BE2C (cell line): ENCODE measurements at regions not wholly inside any gene's neighbourhood (a gene's known extent, or its start where the extent isn't known, plus 50 kb on each side); places are given as distances from the start of the nearest gene placed in this dataset.

Experiments used
- DNase-seq: peaks from one replicate; pipeline ENCODE4 v3.0.0-alpha.2; 2020
- H3K27me3 ChIP-seq: fragments of 250-450 bp; sonication (Bioruptor Pico); 2 replicates; pipeline ENCODE4 v1.5.1; 2020; ENCODE audit warnings: mild to moderate bottlenecking
- H3K36me3 ChIP-seq: fragments of 250-450 bp; sonication (Bioruptor Pico); 2 replicates; pipeline ENCODE4 v1.5.1; 2020; ENCODE audit warnings: mild to moderate bottlenecking
- H3K4me1 ChIP-seq: fragments of 250-450 bp; sonication (Bioruptor Pico); 2 replicates; pipeline ENCODE4 v1.5.1; 2020
- H3K4me3 ChIP-seq: 2 replicates; pipeline ENCODE4 v1.5.1; 2011; ENCODE audit warnings: low read depth, low read length
- H3K9me3 ChIP-seq: fragments of 250-450 bp; sonication (Bioruptor Pico); 2 replicates; pipeline ENCODE4 v1.5.1; 2020
- CTCF ChIP-seq: IDR thresholded peaks from 2 replicates; pipeline ENCODE4 v1.5.1; 2012; ENCODE audit warnings: mild to moderate bottlenecking, low read depth, low read length

DNA sequence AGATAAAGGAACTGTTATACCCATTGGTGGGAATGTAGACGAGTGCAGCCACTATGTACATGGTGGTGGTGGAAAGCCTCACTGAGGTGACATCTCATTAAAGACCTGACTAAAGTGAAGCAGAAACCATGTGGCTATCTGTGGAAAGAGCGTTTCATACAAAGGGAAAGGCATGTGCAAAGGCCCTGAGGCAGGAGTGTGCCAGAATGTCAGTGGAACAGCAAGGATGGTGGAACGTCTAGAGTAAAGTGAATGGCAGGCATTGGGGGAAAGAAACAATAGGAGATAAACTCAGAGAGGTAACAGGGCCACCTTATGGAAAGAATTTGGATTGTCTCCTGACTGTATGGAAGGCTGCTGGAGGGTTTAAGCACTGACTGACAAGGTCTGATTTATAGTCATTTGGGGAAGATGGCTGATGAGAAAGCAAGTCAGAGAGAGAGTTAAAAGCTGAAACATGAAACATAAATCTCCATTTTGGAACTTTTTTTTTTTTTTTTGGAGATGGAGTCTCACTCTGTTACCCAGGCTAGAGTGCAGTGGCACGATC, 245.7 kb downstream of the STK31 start:
- no peak overlapping the region for H3K4me3 ChIP-seq
- TF ChIP-seq CTCF: no peak
- no peaks in the 10 kb centered on the region for H3K36me3 ChIP-seq
- H3K9me3 ChIP-seq: no peaks in the 10 kb centered on the region
- no peak for DNase-seq
- H3K4me1 ChIP-seq: no peaks in the 10 kb centered on the region
- no peaks in the 10 kb centered on the region for H3K27me3 ChIP-seq

- Histone ChIP-seq H3K4me3 (no peak overlapping the region), H3K4me1 (no peaks in the 10 kb centered on the region), H3K27me3 (no peaks in the 10 kb centered on the region), H3K9me3 (no peaks in the 10 kb centered on the region), H3K36me3 (no peaks in the 10 kb centered on the region)
- no peak for TF ChIP-seq CTCF
- no peak for DNase-seq
Measured at GRCh38 chr7:23956772-23957576, 247.0 kb downstream of the STK31 start.

- H3K4me1 ChIP-seq: no peaks in the 10 kb centered on the region
- no peak for DNase-seq
- TF ChIP-seq CTCF: no peak
- H3K4me3 ChIP-seq: no peak overlapping the region
- no peaks in the 10 kb centered on the region for H3K27me3 ChIP-seq
- H3K36me3 ChIP-seq: no peaks in the 10 kb centered on the region
- no peaks in the 10 kb centered on the region for H3K9me3 ChIP-seq
Measured at GRCh38 chr7:23959821-23960220, 249.8 kb downstream of the STK31 start.

GRCh38 chr7:23960361-23960760, 250.3 kb downstream of the STK31 start:
- Histone ChIP-seq H3K4me3 (no peak overlapping the region), H3K9me3 (no peaks in the 10 kb centered on the region), H3K36me3 (no peaks in the 10 kb centered on the region), H3K4me1 (no peaks in the 10 kb centered on the region), H3K27me3 (no peaks in the 10 kb centered on the region)
- DNase-seq: no peak
- TF ChIP-seq CTCF: no peak

- H3K4me1 ChIP-seq: no peaks in the 10 kb centered on the region
- no peak for TF ChIP-seq CTCF
- no peak overlapping the region for H3K4me3 ChIP-seq
- no peaks in the 10 kb centered on the region for H3K9me3 ChIP-seq
- H3K27me3 ChIP-seq: no peaks in the 10 kb centered on the region; the same call in 1 of the 2 replicates
- no peak for DNase-seq
- no peaks in the 10 kb centered on the region for H3K36me3 ChIP-seq
Measured at GRCh38 chr7:23963461-23964165, 253.6 kb downstream of the STK31 start.

GRCh38 chr7:23964715-23965114, 254.7 kb downstream of the STK31 start:
- H3K4me3 ChIP-seq: no peak overlapping the region
- no peak for DNase-seq

More at GRCh38 chr7:23964715-23965114, 254.7 kb downstream of the STK31 start:
- H3K4me1 ChIP-seq: no peaks in the 10 kb centered on the region
- H3K27me3 ChIP-seq: no peaks in the 10 kb centered on the region; the same call in 1 of the 2 replicates
- no peaks in the 10 kb centered on the region for H3K36me3 ChIP-seq
- TF ChIP-seq CTCF: no peak
- H3K9me3 ChIP-seq: no peaks in the 10 kb centered on the region
